ENCODE measurements at regions not wholly inside any gene's neighbourhood (a gene's known extent, or its start where the extent isn't known, plus 50 kb on each side); places are given as distances from the start of the nearest gene placed in this dataset.

DNA sequence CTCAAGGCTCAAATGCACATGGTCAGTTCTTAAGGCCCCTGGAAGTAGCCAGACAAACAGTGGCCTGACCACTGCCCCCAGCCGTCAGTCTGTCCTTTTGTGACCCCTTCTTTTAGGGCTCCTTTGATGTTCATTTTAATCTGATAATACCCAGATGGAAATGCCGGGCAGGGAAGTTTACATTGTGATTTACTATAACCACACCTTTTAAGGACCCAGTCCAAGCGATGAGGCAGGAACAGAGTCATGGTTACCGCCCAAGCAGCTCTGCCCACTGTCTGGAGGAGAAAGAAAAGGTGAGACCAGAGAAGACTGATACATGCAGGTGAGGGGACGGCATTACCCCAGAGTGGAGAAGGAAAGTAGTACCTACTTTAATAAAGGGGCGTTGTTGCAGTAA is 110.6 kb downstream of the PLEKHG1 start:
- ChIA-PET POLR2A (no interaction called here), CTCF (no interaction called here)
- no peak for ATAC-seq (ENCODE audit: low read depth)
- peaks cover 63% of the 10 kb centered on the region for H3K36me3 Mint-ChIP-seq (ENCODE audit: low read depth)
- H3K27me3 Mint-ChIP-seq = no peaks in the 10 kb centered on the region
- DNase-seq = no peak
- H3K4me3 Mint-ChIP-seq = no peak overlapping the region
- no peaks in the 10 kb centered on the region for H3K9me3 Mint-ChIP-seq
- intact Hi-C loops (cut with micrococcal nuclease) = no loop called here
- no peak overlapping the region for H3K27ac Mint-ChIP-seq
- peaks cover 72% of the 10 kb centered on the region for H3K4me1 Mint-ChIP-seq
- TF ChIP-seq, protein P1, sequence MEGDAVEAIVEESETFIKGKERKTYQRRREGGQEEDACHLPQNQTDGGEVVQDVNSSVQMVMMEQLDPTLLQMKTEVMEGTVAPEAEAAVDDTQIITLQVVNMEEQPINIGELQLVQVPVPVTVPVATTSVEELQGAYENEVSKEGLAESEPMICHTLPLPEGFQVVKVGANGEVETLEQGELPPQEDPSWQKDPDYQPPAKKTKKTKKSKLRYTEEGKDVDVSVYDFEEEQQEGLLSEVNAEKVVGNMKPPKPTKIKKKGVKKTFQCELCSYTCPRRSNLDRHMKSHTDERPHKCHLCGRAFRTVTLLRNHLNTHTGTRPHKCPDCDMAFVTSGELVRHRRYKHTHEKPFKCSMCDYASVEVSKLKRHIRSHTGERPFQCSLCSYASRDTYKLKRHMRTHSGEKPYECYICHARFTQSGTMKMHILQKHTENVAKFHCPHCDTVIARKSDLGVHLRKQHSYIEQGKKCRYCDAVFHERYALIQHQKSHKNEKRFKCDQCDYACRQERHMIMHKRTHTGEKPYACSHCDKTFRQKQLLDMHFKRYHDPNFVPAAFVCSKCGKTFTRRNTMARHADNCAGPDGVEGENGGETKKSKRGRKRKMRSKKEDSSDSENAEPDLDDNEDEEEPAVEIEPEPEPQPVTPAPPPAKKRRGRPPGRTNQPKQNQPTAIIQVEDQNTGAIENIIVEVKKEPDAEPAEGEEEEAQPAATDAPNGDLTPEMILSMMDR (IDR thresholded peaks at IDR 0.05) = no peak

DNA sequence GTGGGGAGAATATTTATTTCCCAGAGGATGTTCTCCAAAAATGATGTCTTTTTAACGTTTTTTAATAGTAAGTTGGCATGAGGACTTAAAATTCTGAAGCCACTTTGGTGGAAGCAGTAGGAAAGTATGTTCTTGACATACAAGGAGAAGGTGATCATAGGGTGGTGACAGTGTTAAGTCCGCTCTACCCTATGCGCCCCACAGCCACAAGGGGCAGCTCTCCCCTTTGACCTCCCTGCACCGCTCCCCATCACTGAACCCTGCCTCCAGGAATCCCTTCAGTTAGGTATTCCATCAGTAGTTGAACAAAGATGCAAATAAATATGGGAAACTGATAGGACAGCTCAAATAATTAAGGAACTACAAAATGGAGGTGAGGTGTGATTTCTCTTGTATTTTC is 111.4 kb downstream of the PLEKHG1 start:
- no peak for ATAC-seq (ENCODE audit: low read depth)
- intact Hi-C loops (cut with micrococcal nuclease) = no loop called here
- Mint-ChIP-seq H3K4me1 (peaks cover 64% of the 10 kb centered on the region), H3K4me3 (no peak overlapping the region), H3K27me3 (no peaks in the 10 kb centered on the region), H3K36me3 (ENCODE audit: low read depth) (peaks cover 57% of the 10 kb centered on the region), H3K9me3 (no peaks in the 10 kb centered on the region), H3K27ac (peak overlapping the region; percentile 4)
- TF ChIP-seq, protein P1 (IDR thresholded peaks at IDR 0.05) = no peak
- no peak for DNase-seq
- ChIA-PET CTCF (no interaction called here), POLR2A (no interaction called here)

DNA sequence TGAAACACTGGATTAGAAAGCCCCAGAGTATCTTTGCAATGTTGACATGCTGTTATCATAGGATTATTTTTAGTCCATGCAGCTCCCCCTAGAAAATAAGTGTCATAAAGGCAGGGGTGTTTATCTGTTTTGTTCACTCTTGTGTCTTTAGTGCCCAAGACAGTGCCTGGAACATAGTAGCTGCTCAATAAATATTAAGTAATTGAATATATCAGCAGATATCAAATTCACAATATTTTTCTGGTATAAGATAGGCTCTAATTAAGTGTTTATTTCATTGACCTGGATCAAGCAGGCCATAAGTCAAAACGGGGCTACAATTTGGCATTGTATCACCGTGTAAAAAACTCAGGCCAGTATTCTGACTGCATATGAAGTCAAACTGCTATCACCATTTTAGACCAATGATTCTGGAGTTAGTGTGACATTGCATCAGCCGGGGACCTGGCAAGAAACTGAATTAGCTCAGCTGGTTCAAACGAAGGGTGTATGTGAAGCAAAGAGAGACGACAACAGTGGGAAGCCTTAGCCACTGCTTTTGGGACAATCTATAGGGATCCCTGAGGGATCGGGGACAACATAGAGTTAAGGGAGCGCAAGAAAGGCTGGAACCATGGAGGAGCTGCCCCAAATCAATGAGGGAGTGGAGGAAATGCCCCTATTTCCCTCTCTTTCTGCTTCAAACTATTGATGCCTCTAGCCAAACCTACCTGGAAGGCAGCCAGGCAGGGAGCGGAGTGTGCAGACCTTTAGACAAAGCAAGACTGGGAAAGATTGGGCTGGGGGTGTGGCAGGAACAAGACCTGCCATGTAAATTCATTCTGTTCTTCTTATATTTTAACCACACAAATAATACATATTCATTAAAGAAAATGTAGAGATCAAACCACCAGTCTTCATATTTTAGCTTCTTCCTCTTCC is 112.2 kb downstream of the PLEKHG1 start:
- Mint-ChIP-seq H3K27ac (peak overlapping the region; percentile 30), H3K4me1 (peaks cover 65% of the 10 kb centered on the region), H3K9me3 (no peaks in the 10 kb centered on the region), H3K4me3 (no peak overlapping the region), H3K36me3 (ENCODE audit: low read depth) (peaks cover 62% of the 10 kb centered on the region), H3K27me3 (no peaks in the 10 kb centered on the region)
- intact Hi-C loops (cut with micrococcal nuclease) = no loop called here
- no peak for DNase-seq
- TF ChIP-seq, protein P1 (IDR thresholded peaks at IDR 0.05) = no peak
- CTCF ChIA-PET = no interaction called here
- no peak for ATAC-seq (ENCODE audit: low read depth)
- POLR2A ChIA-PET = no interaction called here

DNA sequence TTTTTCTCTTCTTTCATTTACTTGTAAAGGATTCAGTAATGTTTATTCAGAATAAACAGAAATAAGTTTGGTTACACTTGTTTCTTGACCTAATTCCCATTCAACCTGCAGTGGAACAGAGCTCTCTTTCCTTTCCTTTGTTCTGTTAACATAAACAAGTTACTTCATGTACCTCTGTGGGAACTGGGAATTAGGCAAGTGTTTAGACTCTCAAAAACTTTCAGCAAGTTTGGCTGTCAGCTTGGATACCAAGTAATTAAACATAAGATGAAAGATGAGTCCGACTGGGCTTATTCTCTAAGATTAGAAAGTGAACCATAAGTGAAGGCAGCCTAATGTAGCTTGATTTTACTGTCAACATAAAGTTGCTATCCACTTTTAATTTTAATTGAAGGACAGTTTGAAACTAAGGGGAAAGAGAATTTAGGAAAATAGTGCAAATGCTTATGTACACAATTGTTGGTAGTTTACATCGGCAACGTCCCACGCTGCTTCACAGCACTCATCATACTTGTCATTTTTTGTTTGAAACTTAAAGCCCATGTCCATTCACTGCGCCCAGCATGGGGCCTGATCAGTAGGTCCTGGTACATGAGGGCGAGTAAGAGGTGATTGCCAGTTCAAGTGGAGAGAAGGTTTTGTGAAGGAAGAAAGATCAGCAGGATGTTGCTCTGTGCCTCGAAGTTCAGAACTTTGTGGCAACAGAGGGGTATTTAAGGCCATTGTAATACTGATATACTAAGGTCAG is 113.0 kb downstream of the PLEKHG1 start:
- DNase-seq = no peak
- Mint-ChIP-seq H3K36me3 (ENCODE audit: low read depth) (peaks cover 62% of the 10 kb centered on the region), H3K4me1 (peaks cover 59% of the 10 kb centered on the region), H3K27ac (peak overlapping the region; percentile 30), H3K4me3 (no peak overlapping the region), H3K27me3 (no peaks in the 10 kb centered on the region), H3K9me3 (no peaks in the 10 kb centered on the region)
- TF ChIP-seq, protein P1 (IDR thresholded peaks at IDR 0.05) = no peak
- ATAC-seq (ENCODE audit: low read depth) = no peak
- intact Hi-C loops (cut with micrococcal nuclease) = no loop called here
- POLR2A ChIA-PET = no interaction called here
- CTCF ChIA-PET = no interaction called here

DNA sequence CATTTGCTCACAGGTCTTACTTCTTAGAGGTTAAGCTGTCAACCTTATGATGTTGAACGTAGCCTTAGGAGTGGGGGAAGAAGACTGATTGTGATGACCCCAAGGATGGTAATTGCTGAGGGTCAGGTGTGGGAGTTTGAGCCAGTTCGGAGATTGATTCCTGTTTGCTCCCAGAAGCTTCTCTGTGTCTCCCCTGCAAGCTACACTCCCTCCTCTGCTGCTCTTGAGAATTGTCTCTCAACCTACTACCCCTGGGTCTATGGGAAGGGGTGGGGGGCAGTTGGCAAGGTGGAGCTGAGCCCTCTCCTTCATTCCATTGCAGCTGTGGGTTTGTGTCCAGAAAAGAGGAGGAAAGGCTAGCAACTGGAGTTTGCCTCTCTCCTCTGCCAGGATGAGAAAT is 113.8 kb downstream of the PLEKHG1 start:
- peaks cover 51% of the 10 kb centered on the region for H3K4me1 Mint-ChIP-seq
- H3K27ac Mint-ChIP-seq = no peak overlapping the region
- no peaks in the 10 kb centered on the region for H3K27me3 Mint-ChIP-seq
- TF ChIP-seq, protein P1 (IDR thresholded peaks at IDR 0.05) = no peak
- POLR2A ChIA-PET = no interaction called here
- ATAC-seq (ENCODE audit: low read depth) (no peak), DNase-seq (no peak)
- no peaks in the 10 kb centered on the region for H3K9me3 Mint-ChIP-seq
- no peak overlapping the region for H3K4me3 Mint-ChIP-seq
- H3K36me3 Mint-ChIP-seq (ENCODE audit: low read depth) = peaks cover 56% of the 10 kb centered on the region
- CTCF ChIA-PET = no interaction called here
- intact Hi-C loops (cut with micrococcal nuclease) = no loop called here
